Cardiac fibroblast (primary cell): ENCODE measurements at regions not wholly inside any gene's neighbourhood (a gene's known extent, or its start where the extent isn't known, plus 50 kb on each side); places are given as distances from the start of the nearest gene placed in this dataset.

Experiments used
- DNase-seq, 2 donors: peaks; one replicate each; pipeline versions ENCODE4 v3.0.0 to v3.0.0-alpha.2; 2010; ENCODE audit warnings: low read depth in 2 of 2
- H3K4me3 ChIP-seq, 2 donors: replicated peaks in 1 of 2; 1 replicate in 1 of 2; 2 replicates in 1 of 2; pipeline ENCODE4 v1.5.1; 2011; ENCODE audit warnings: low read depth in 2 of 2, low read length in 2 of 2, mild to moderate bottlenecking in 2 of 2, moderate library complexity in 1 of 2
- TF ChIP-seq, protein P1 (sequence below): IDR thresholded peaks from one replicate; pipeline ENCODE4 v1.5.1; 2011; ENCODE audit warnings: low read depth, mild to moderate bottlenecking, low read length, inconsistent platforms

DNA sequence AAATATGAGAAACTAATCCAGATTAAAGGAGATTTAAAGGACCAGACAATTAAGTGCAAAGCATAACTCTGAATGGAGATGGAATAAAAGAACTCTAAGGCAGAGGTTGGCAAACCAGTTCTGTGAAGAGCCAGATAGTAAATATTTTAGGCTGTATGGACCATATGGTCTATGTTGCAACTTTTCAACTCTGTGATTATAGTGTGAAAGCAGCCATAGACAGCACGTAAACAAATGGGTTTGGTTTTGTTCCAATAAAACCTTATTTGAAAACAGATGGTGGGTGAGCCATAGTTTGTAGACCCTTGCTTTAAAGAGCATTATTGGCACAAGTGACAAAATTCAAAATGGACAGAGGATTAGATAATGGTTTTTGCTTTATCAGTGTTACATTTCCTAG lies 884.1 kb downstream of the CCSER2 start:
- DNase-seq = no peak
- TF ChIP-seq, protein P1, sequence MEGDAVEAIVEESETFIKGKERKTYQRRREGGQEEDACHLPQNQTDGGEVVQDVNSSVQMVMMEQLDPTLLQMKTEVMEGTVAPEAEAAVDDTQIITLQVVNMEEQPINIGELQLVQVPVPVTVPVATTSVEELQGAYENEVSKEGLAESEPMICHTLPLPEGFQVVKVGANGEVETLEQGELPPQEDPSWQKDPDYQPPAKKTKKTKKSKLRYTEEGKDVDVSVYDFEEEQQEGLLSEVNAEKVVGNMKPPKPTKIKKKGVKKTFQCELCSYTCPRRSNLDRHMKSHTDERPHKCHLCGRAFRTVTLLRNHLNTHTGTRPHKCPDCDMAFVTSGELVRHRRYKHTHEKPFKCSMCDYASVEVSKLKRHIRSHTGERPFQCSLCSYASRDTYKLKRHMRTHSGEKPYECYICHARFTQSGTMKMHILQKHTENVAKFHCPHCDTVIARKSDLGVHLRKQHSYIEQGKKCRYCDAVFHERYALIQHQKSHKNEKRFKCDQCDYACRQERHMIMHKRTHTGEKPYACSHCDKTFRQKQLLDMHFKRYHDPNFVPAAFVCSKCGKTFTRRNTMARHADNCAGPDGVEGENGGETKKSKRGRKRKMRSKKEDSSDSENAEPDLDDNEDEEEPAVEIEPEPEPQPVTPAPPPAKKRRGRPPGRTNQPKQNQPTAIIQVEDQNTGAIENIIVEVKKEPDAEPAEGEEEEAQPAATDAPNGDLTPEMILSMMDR = no peak
- H3K4me3 ChIP-seq = no peak overlapping the region

DNA sequence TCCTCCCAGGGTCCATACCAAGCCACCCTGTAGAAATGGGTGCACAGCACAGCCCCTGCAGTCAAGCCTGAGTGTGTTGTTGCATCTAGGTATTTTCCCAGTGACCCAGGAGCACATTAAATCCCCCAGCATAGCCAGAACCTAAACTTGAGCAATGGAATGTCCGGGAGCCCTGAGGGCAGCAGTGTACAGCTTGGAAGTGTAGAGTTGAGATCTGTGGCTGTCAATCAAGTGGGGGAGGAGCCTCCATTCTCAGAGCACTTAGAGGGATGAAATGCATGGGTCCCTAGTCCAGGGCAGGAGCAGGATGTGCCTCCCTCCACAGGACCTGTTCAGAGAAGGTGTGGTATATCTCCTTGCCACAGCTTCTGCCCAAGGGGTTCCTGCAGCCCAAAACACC lies 885.1 kb downstream of the CCSER2 start:
- no peak overlapping the region for H3K4me3 ChIP-seq
- no peak for DNase-seq
- TF ChIP-seq, protein P1 = no peak

DNA sequence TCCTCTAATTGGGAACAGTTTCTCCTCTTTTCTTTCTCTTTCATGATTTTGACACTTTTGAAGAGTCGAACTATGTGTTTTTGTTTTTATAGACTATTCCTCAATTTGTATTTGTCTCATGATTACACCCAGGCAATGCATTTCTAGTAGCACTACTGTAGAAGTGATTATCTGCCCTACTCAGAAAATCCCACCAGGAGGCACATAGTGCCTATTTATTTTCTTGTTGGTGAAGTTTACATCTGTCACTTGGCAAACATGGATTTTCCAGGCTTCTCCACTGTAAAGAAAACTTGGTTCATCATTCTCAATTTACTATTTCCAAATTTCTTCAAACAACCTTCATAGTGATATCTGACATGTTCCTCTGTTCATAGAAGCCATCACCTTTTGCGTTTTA lies 893.9 kb downstream of the CCSER2 start:
- TF ChIP-seq, protein P1 = no peak
- no peak for DNase-seq
- no peak overlapping the region for H3K4me3 ChIP-seq

DNA sequence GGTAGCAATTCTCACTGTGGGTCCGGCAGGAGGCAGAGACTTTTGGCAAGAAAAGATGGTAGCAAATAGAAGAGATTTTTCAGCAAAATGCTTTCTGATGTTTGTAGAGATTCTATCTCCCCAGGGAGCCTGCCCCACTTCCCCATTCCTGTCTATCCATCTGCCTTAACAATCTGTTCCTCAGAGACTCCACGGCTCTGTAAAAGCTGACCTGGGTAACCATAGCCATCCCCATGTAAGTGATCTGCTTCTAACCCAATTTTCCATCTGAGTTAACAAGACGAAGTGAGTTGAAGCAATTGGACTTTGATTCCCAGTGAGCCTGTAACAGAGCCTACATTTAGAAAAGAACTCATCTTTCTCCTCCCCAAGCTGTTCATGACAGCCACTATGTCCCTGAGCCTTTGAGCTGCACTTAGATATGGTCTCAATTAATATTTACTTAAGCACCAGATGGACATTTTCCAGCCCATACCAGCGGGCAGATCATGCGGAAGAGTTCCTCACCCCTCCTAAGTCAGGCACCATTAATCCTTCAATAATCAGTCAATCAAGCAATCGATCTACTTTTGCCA lies 896.1 kb downstream of the CCSER2 start:
- H3K4me3 ChIP-seq = no peak overlapping the region
- TF ChIP-seq, protein P1 = no peak
- no peak for DNase-seq

DNA sequence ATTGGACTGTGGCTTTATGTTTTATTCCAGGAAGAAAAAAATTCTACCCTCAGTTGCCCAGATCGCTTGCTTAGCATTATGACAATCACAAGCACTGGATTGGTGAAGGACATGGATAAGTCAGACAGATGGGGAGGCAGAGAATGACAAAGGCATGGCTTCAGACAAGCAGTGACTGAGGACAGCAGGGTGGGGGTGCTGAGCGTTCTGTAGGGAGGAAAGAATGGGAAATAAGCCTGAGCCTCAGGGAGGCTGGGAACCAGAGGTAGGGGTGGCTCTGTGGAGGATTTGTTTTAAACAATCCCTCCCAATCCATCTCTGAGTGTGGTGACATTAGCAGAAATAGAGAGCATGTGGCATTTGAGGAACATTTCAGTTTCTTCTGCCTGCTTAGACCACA lies 896.9 kb downstream of the CCSER2 start:
- no peak overlapping the region for H3K4me3 ChIP-seq
- no peak for DNase-seq
- TF ChIP-seq, protein P1 = no peak

DNA sequence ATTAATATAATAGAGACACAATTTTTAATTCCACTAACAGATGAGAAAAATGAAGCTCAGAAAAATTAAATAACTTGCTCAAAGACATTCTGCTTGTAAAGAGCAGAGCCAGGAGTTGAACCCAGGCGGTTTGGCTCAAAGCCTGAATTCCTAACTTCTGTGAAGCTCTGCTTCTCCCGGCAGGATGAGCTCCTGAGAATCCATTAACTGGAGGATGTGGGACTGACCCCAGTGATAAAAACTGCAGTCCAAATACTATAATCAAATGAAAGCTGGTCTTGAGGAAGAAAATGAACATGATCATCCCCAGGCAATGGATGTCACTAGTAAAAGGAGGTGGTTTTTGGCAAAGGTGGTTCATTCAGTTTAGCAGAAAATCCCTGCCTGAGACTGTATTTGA lies 898.2 kb downstream of the CCSER2 start:
- H3K4me3 ChIP-seq = no peak overlapping the region
- TF ChIP-seq, protein P1 = no peak
- no peak for DNase-seq

DNA sequence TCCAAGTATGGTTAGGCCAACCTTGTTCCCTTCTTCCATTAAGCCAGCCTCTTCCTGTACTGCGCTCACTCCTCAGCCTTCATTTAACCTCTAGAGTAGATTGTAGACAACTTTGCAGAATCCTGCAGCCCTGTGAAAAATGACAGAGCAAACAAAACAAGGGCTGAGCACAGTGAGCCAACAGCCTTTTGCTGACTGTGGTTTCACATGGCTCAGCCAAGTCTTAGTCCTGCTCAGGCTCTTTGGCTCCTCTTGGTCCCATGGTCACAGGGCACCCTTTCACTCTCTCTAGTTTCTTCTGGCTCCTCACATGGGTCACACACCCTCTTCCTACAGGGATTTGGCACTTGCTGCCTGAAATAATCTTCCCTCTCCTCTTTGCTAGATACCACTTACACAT lies 900.3 kb downstream of the CCSER2 start:
- TF ChIP-seq, protein P1 = no peak
- H3K4me3 ChIP-seq = no peak overlapping the region
- no peak for DNase-seq
